GM19467 (cell line): ENCODE measurements at regions not wholly inside any gene's neighbourhood (a gene's known extent, or its start where the extent isn't known, plus 50 kb on each side); places are given as distances from the start of the nearest gene placed in this dataset.

Experiments
- ATAC-seq: cut with Tn5 transposase; IDR thresholded peaks from one replicate; pipeline ENCODE4 v1.9.1; 2021; ENCODE audit warnings: mild to moderate bottlenecking, moderate library complexity; ENCODE audit not compliant: unreplicated experiment

DNA sequence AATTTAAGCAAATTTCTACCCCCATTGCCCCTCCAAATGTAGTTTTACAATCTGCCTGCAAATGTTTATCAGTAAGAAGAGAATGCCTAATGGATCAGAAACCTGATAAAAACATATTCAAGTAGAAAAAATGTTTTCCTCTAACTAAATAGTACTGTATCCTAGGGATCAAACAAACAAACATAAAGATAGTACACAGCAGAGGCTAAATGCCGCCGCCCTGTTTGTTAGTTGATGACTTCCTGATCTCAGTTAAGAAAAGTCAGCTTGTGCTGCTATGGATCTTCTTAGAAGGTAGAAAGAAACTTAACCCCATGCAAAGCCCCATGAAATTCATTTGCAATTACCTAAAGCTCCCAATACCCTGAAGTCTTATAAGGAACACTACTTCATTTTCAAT, 387.3 kb upstream of the THBS1 start:
- ATAC-seq = no peak

GRCh38 chr15:39194106-39194830, 386.6 kb upstream of the THBS1 start:
- ATAC-seq = no peak

DNA sequence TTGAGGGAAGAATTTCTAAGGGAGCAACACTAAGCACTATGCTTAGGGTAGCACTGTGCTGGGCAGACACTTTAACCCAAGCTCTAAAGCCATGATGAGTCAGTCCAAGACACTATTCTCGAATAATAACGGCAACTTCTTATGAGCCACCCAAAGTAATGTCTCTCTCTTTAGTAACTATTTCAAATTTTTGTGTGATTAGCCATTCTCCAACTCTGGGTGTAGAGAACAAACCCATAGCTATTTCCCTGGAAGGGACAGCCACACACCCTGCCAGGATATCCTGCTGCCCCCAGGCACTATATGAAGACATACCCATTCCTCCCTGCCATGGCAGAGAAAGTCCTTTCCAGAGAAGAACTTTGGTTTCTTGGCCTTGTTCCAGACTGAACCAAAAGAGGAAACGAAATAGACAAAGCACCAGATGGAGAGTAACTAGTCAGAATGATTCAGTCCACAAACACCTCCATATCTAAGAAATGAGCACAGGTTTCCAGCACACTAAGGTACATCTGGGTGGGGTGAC, 384.9 kb upstream of the THBS1 start:
- ATAC-seq = no peak

DNA sequence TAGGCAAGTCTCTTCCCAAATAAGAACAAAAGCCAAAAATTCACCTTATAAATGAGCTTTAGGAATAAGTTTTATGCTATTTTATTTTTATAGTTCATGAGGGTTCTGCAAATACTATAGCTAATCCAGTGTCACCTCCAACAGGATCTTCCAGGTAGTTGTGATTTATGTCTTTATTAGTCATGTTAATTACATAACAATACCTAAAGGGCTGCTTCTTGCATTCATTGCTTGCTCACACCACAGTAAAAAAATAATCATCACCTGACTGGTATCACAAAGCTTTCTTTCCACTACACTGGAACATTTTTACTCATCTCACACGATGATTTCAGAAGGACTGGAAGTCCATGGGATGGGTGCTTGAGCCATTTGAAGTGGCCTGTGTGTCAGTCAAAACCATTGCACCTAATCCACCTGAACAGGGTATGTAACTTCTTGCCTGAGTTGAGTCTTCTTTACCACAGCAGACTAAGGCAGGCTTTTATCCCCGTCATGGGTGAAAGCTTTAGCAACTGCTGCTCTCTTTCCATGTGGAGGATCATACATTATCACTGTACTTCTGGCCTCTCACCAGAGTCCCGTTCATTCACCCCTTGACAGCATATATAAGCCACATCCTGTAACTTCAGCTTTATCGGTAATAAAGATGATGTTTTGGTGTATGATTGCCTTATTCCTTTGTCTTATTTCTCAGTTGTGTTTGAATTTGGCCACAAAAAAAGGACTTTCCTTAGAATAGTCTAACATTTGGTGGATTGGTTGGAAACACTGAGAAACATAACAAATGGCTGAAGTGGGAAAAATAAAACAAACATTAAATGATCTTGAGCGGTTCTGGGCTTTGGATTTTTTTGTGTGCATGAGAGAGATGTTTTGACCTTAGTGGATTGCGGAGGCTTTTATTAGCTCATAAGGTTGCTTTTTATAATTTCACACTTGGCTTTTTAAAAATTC, 382.6 kb upstream of the THBS1 start:
- ATAC-seq = no peak

DNA sequence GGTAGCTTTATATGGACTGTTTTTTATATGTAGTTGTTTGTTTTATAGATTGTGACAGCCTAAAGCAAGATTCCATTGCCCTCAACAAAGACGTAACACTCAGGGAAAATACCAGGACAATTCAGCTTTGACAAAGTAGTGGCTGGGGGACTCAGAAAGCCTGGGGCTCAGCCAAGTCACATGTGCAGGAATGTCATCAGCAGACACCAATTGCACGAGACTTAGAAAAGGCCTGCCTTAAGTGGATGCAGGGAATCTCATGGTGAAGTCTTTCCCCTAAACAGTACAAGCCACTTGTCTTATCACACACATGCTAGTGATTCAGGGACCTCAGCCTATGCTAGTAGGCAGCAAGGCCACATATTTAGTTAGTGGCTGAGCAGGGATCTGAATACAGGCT, 381.8 kb upstream of the THBS1 start:
- ATAC-seq = no peak

DNA sequence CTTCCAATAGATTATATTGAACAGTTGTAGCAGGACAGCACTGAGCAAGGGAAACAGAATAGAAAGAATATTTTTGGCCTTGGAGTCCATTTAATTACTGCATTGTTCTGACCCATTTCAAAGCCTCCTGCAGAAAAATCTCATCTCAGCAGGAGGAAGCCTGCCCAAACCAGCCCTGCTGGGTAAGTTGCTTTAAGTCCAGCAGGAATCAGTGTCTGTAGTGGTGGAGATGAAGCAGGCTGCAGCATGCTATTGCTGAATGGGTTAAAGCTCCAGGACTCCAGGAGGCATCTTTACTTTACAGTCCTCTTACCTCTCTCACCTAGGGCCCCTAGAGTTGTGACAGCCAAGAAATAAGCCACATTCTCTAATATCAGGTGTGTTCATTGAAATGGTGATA, 380.3 kb upstream of the THBS1 start:
- ATAC-seq = no peak

DNA sequence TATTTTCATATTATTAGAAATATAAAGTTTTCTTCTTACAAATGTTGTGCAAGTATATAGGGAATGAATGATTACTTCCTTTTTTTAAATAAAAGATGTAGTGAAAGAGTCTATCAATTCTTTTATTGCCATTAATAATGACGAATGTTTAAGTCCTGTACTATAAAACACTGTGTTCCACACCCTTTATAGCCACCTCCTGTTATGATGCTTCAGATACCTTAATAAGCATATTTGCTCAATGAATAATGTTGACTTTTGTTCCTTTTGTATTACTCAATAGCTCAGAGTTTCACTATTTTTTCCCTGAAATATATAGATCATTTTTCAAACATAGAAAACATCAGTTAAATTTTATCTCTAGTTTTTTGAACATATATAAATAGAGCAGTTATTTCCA, 378.2 kb upstream of the THBS1 start:
- no peak for ATAC-seq

DNA sequence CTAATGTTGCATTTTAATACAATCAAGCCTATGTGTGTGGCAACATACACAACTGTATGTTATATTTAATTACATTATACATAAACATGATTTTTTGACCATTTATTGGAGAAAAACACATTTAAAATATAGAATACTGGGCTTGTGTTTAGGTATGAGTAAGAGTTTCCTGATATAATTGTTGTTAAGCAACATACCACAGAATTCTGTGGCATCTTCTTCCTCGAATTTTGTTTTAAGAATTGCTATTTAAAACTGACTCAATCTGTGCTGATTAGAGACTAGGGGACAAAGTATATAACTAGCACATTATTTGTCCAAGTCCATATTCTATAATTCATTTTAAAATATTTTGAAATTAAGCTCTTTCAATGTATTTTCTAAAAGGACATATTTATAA, 376.8 kb upstream of the THBS1 start:
- ATAC-seq = no peak

GRCh38 chr15:39205081-39205480, 375.8 kb upstream of the THBS1 start:
- ATAC-seq = no peak

DNA sequence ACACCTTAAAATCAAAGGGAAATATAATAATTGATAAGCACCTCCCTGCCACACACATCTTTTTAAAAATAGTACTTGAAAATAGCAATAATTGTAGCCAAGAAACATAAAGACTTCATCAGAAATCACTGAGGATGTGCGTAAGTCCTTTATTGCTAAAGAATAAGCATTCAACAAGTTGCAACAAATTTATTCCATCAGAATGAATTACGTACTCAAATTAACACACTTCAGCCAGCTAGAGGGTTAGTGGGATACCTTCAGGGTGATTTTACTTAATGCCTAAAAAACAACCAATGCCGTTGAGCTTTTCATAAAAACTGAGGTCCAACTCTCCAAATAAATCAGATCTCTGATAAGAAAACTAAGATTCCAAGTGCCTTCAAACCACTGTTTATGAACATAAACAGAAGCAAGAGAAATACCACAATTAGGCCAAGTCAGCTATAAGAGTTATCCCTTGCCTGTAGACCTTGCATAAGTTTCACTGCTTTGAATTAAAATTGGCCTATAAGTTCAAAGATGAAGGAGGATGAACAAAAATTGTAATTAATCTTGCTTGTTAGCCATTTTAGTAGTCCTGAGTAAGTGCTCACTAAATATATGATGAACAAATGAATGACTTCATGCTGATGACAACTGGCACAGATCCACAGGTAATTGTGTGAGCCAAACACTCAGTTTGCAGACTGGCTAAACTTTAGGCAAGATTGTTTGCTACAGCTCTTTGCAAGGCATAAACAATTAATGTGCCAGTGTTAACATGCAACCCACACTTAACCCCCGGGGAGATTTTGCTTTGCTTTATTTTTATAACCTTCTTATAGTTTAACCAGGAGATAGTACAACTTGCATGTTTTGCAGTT, 375.1 kb upstream of the THBS1 start:
- ATAC-seq = no peak

DNA sequence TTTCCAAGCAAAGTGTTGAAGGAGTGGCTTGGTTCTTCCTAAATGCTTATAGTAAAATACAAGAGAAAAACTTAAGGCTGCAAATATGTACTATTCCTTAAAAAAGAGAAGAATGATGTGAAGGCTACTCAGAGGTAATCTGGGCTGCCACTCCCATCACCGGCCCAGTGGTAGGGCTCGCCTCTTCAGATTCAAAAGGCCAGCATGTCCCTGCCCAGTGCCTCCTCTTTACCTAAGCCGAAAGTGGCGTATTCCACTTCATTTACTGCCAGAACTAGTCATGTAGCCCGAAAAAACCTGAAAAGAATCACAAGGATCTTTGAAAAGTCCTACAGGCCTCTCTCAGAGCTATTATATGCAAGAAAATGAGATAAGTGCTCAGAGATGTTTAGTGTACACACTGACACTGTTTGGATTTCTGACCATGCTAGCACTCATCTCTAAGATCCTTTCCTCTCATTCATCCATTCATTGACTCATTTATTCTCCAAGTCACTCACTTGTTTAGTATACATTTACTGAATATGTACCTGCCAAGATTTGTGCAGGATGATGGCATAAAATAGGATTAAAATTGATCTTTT, 373.3 kb upstream of the THBS1 start:
- no peak for ATAC-seq

DNA sequence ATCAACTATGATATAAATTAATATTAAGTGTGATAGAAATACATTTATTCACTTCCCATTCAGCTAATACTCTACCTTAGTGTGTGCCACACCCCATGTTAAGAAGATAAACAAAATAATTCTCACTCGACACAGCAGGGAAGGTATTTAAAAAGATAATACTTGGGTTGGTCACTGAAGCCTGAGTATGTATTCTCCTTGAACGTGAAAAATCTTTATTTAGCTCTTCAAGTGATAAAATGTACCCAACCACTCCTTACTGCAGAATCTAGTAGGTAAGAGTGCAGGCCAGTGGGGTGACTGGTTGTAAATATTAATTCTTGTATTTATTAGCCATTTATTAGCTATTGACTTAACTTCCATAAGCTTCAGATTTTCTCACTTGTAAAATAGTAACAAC, 372.7 kb upstream of the THBS1 start:
- no peak for ATAC-seq

DNA sequence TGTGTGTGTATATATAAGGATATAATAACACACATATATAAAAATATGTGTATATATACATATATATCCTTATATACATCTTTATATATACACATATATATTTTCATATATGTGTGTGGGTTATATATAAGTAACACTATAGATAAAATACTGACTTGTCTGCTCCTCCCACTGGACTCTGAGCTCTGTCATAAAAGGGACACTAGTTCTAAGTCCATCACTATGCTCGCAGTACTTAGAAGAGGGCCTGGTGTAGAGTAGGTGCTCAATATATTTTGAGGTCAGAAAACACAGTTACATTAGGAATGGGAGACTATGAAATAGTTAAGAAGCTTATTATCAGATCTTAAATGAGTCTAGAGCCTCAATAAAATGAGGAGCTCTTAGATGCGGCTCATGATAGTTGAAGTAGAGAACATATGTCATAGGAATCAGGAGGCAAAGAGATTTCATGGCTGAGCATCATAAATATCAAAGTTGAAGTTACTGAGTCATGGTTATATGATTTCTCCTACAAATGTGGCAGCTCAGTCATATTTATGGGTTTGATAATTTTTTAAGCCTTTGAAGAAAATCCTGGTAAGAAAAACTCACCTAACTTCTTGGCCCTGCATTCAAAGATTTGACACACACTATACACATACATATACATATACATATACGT, 371.2 kb upstream of the THBS1 start:
- no peak for ATAC-seq

- ATAC-seq = no peak
Observed at GRCh38 chr15:39211108-39211979, 369.5 kb upstream of the THBS1 start.

- ATAC-seq = no peak
Observed at GRCh38 chr15:39213385-39213840, 367.5 kb upstream of the THBS1 start.

DNA sequence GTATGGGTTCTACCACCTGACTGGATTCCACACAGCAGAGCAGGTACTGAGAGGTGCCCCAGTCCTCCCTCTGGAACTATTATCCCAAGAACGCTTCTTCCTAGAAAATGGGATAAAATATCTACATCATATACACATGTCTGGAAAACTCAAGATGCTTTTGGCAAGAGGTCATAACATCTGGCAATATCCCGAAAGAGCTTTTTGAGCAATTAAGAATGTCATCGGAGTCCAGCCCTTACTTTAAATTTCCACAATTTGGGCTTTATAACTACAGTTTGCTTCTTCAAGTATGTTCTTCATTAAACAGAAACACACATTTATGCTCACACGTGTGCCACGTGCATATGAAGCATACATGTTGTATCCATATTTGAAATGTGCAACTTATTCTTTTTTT, 365.9 kb upstream of the THBS1 start:
- no peak for ATAC-seq

- ATAC-seq = no peak
Observed at GRCh38 chr15:39216816-39217215, 364.1 kb upstream of the THBS1 start.

GRCh38 chr15:39219608-39220007, 361.3 kb upstream of the THBS1 start:
- no peak for ATAC-seq
